C1 segment of cervical spinal cord (tissue), 14 donors: ENCODE measurements at regions not wholly inside any gene's neighbourhood (a gene's known extent, or its start where the extent isn't known, plus 50 kb on each side); places are given as distances from the start of the nearest gene placed in this dataset.
A peak's percentile ranks its signal among the peaks of the same experiment; 100 is the strongest.
"Not testable (repeated sequence)": the region's sequence is repeated elsewhere in the genome, so short reads cannot be mapped to it uniquely, and the experiment has no call there.

Experiments
- DNase-seq, 14 donors: peaks; one replicate each; lab custom pipeline; 2025; lab: John Stamatoyannopoulos, UW

GRCh38 chr16:85220964-85221731 is 108.9 kb upstream of the CIBAR2 start:
- no peak for DNase-seq

GRCh38 chr16:85221771-85222154 is 109.5 kb upstream of the CIBAR2 start:
- no peak for DNase-seq

GRCh38 chr16:85222155-85222863 is 110.0 kb upstream of the CIBAR2 start:
- no peak for DNase-seq

- no peak for DNase-seq
Observed at GRCh38 chr16:85225257-85225656, 113.0 kb upstream of the CIBAR2 start.

- no peak for DNase-seq
Observed at GRCh38 chr16:85225721-85226120, 113.4 kb upstream of the CIBAR2 start.

DNA sequence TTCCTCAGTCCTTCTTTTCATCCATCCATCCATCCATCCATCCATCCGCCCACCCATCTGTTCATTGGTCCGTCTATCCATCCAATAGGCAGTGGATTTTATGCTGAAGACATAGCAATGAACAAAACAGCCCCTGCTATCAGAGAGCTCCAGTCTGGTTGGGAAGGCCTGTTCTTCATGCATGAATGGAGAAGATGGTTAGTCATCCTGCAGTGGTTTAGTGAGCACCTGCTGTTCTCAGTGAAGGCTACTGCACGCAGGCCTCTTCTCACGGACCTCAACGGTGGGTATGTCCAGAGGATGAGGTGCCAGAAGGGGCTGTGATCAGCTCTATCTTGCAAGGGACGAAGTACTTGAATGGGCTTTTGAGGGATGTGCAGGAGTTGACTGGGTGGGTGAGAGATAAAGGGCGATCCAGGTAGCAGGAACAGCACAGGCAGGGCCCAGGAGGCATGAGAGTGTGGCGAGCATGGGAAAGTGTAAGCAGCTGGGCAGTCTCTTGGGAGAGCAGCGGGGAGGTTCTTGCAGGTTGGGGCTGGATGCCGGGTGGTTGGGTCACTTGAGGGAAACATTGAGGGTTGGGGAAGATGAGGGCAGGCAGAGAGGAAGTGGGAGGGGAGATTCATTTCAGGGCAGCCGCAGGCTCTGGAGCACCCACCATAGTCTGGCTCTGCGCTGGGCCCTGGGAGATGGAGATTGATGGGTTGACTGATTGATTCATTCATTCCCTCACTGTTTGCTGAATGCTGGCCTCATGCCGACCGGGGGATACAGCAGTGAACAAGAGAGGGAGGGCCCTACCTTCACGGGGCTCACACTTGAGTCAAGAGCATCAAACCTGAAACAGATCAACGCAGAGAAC is 115.0 kb upstream of the CIBAR2 start:
- peak in 1 of 14 donors; percentile 41 for DNase-seq

DNA sequence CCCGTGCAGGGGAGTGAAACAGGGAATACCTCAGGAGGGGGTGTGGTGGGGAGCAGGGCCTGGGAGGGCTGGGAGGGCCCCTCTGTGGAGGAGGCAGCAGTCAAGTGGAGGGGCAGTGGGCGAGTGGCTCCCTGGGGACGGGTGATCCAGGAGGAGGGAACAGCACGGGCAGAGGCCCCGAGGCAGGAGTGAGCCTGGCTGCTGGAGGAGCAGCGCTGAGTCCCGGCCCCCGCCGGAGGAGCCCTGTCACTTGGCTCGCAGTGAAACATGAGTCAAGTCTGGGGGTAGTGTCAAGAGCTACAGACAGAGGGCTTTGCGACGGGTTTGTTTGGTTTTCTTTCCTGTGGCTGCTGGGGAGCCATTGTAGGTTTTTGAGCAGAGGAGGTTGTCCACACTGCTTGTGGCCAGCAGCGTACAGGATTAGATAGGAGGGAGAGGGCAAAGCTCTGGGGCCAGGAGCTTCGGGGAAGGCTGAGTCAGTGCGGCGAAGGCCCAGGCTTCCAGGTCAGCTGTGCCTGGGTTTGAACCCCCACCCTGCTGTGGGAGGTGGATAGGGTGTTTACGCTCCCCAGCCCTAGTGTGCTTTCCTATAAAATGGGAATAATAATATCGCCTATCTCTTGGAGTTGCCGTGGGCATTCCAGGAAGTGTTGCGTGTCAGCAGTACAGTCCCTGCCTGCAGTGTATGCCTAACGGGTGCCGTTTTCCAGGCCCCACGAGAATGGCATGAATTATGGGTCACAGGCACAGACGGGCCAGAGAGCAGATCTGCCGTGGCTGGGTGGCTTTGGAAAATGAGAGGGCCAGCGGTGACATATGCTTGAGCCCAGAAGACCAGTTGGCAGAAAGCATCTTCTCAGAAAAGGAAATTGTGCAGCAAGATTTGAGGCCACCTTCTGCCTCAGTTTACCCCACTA is 115.9 kb upstream of the CIBAR2 start:
- peak in 1 of 14 donors; percentile 57 for DNase-seq

DNA sequence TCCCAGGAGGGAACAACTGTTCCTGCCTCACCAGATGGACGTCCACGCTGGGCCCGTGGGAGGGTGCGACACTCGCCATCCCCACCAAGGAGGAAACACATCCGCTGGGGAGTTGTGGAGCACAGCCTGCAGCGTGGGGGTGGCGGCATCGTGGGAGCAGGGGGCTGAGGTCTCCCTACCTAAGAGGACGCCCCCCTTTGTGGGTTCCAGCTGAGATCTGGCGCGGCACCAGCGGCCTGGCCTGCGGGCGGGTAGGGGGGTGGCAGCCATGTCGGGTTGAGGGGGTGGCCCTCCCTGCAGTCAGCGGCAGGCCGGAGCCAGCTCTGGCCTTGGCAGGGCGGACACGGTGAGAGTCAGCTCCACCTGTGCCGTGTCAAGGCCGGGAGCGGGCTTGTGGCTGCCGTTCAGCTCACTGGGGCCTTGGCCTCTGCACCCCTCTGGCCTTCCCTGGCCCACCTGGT is 116.7 kb upstream of the CIBAR2 start:
- peak in 1 of 14 donors; percentile 63 for DNase-seq

GRCh38 chr16:85229869-85230462 is 117.7 kb upstream of the CIBAR2 start:
- peak in 1 of 14 donors; percentile 22 for DNase-seq

- DNase-seq = not testable (repeated sequence)
Observed at GRCh38 chr16:85230764-85231383, 118.6 kb upstream of the CIBAR2 start.

GRCh38 chr16:85231959-85232358 is 119.7 kb upstream of the CIBAR2 start:
- DNase-seq = peak in 1 of 14 donors; percentile 9

GRCh38 chr16:85232369-85233142 is 120.3 kb upstream of the CIBAR2 start:
- no peak for DNase-seq

DNA sequence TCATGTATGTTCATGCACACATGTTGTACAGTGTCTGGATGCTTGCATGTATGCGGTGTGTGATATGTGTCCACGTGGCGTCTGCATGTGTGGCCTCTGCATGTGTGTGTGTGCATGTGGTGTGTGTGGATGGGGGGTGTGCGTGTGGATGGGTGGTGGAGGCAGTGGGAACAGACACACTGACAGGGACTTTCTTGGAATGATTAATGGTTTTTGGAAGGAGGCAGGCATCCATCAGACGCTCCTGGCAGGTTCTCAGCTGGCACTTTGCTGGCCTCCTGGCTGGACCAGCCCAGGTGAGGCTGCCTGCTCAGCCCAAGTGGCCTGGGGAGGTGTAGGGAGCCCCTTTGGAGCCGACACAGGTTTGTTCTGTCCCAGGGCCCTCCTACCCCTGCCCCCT is 121.2 kb upstream of the CIBAR2 start:
- DNase-seq = no peak

DNA sequence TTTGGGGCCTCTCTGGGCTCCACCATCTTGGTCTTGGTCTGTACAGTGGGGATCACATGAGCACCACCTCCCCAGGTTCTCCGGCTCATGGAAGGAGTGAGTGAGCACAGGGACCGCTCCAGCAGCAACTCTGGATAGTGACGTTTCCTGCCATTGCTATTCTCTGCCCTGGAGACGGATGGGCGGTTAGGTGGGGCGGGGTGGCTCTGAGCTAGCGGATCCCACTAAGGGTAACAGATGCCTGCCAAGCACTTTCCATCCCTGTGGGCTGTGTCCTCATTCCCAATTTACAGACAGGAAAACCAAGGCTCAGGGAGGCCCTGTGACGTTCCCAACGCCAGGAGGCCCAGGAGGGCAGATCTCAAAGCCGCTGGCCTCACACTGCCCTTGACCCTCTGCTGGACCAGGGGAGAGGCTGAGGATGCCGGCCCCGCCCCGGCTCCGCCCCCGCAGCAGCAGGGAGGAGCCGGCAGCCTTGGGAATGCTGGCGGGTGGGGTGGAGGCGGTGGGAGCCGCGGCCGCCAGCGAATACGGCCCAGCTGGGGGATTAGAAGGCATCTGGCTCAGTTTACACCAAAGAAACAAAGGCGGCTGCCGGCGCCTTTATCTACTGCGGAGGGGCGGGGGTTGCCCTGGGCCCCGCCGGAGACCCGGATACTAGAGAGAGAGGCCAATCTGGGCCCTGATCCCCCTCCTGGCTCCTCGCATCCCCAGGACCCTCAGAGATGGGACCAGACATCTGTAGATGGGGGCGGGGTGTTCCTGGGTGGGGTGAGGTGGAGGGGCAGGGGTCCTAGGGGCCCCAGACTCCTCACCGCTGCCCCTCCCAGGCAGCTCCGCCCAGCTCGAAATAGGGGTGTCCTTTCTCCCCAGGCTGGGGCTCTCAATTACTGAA is 122.3 kb upstream of the CIBAR2 start:
- peak in 1 of 14 donors; percentile 34 for DNase-seq

DNA sequence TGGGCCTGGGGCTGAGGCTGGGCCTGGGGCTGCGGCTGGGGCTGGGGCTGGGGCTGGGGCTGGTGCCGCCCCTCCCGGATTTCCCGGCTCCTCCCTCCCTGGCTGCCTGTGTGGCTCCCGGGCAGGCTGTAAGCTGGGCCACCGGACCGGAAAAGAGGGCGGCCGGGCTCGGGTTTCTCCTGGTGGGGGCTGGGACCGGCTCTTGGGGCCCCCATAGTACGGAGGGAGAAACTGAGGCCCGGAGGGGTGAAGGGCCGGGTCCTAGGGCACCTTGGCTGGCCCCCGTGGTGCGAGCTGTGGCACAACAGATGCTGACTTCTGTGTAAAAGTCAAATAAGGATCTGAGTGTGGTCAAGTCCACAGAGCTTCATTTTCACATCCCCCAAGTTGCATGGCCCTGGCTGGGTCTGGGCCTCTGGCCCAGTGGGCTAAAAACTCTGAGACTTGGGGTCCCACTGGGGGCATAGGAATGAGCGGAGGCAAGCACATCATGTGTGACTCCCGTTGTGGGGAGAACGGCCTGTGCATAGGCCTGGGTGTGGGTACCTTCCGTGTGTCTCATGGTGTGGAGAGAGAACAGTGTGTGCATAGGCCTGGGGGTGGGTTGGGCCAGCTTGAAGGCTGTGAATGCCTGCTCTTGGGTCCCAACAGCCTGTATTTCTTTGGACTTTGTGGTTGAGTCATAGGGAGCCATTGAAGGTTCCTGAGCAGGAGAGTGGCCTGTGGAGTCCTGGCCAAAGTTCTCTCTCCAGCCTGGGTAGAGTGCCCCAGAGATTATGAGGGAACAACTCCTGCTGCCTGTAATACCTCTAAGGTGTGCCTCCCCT is 123.9 kb upstream of the CIBAR2 start:
- DNase-seq = no peak

- DNase-seq = no peak
Observed at GRCh38 chr16:85236818-85237150, 124.5 kb upstream of the CIBAR2 start.

GRCh38 chr16:85237817-85238216 is 125.5 kb upstream of the CIBAR2 start:
- DNase-seq = no peak
